Gastroesophageal sphincter (tissue), 4 donors: ENCODE measurements at regions not wholly inside any gene's neighbourhood (a gene's known extent, or its start where the extent isn't known, plus 50 kb on each side); places are given as distances from the start of the nearest gene placed in this dataset.
"Not testable (repeated sequence)": the region's sequence is repeated elsewhere in the genome, so short reads cannot be mapped to it uniquely, and the experiment has no call there.

Experiments used
- ATAC-seq: fragments of 150-250 bp; one replicate; pipeline ENCODE4 v1.9.1; 2016; ENCODE audit warnings: mild to moderate bottlenecking, moderate library complexity
- H3K27ac ChIP-seq, 4 donors: fragments of 200-600 bp; sonication (generic) in 3 of 4; 1 replicate in 3 of 4; 2 replicates in 1 of 4; pipeline ENCODE4 v1.5.1; 2016 to 2019
- H3K27me3 ChIP-seq: fragments of 200-600 bp; sonication (generic); one replicate; pipeline ENCODE4 v1.5.1; 2019
- H3K36me3 ChIP-seq, 2 donors: fragments of 200-600 bp; sonication (generic); one replicate each; pipeline ENCODE4 v1.5.1; 2019; ENCODE audit warnings: control low read depth in 1 of 2
- H3K4me1 ChIP-seq, 3 donors: fragments of 200-600 bp; sonication (generic); 1 replicate in 2 of 3; 2 replicates in 1 of 3; pipeline ENCODE4 v1.5.1; 2016 to 2019; ENCODE audit warnings: control low read depth in 2 of 3
- H3K4me3 ChIP-seq, 2 donors: fragments of 200-600 bp; sonication (generic); one replicate each; pipeline ENCODE4 v1.5.1; 2019; ENCODE audit warnings: mild to moderate bottlenecking in 1 of 2, moderate library complexity in 1 of 2
- H3K9me3 ChIP-seq, 3 donors: fragments of 200-600 bp; sonication (generic); one replicate each; pipeline ENCODE4 v1.5.1; 2017 to 2019; ENCODE audit warnings: control low read depth in 2 of 3
- EP300 ChIP-seq: sonication (generic); formaldehyde crosslinking; IDR thresholded peaks from one replicate; pipeline ENCODE4 v1.6.1; 2017; ENCODE audit warnings: antibody characterized with exemption, mild to moderate bottlenecking
- POLR2A ChIP-seq, 2 donors: fragments of 450-650 bp; IDR thresholded peaks; one replicate each; pipeline ENCODE4 v1.6.1; 2017; ENCODE audit warnings: antibody characterized with exemption in 2 of 2, mild to moderate bottlenecking in 2 of 2, moderate library complexity in 1 of 2
- POLR2AphosphoS5 ChIP-seq: sonication (generic); formaldehyde crosslinking; IDR thresholded peaks from one replicate; pipeline ENCODE4 v1.6.1; 2017; ENCODE audit warnings: antibody characterized with exemption
- WGBS, 2 donors: methylation state at CpG; one replicate each; pipeline ENCODE4 v1.1.5; 2018; ENCODE audit warnings: low coverage in 1 of 2; 5-methylcytosine and 5-hydroxymethylcytosine counted together
- TF ChIP-seq, protein P1 (sequence below), 4 experiments: fragments of 200-600 bp in 2 of 4; fragments of 450-650 bp in 2 of 4; sonication (generic) in 1 of 4; IDR thresholded peaks; one replicate each; pipeline ENCODE4 v1.5.1; 2017 to 2019; ENCODE audit warnings: antibody characterized with exemption in 4 of 4, mild to moderate bottlenecking in 2 of 4, moderate library complexity in 2 of 4

DNA sequence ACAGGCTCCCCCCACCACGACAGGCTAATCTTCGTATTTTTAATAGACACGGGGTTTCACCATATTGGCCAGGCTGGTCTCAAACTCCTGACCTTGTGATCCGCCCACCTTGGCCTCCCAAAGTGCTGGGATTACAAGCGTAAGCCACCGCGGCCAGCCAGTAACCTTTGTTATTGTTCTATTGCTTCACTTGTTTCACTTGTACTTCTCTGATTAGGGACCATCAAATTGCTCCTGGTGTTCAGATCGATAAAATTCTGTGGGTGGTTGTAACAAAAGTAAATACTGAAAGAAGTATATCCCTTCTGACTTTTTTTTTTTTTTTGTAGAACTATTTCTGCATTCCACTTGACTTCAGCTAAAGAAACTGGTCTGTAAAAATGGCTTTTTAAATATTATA is 445.5 kb upstream of the CDH10 start:
- no peak overlapping the region for H3K4me3 ChIP-seq
- H3K9me3 ChIP-seq, result no peaks in the 10 kb centered on the region
- H3K36me3 ChIP-seq, result no peaks in the 10 kb centered on the region
- 80 to 98% methylated on average over 2 to 4 of the region's 8 CpGs for WGBS, 2 donors
- H3K27ac ChIP-seq, result no peak overlapping the region
- ATAC-seq, result no peak
- H3K4me1 ChIP-seq, result no peaks in the 10 kb centered on the region
- TF ChIP-seq POLR2AphosphoS5 (no peak), POLR2A (IDR thresholded peaks at IDR 0.05) (no peak), EP300 (no peak)
- TF ChIP-seq, protein P1, sequence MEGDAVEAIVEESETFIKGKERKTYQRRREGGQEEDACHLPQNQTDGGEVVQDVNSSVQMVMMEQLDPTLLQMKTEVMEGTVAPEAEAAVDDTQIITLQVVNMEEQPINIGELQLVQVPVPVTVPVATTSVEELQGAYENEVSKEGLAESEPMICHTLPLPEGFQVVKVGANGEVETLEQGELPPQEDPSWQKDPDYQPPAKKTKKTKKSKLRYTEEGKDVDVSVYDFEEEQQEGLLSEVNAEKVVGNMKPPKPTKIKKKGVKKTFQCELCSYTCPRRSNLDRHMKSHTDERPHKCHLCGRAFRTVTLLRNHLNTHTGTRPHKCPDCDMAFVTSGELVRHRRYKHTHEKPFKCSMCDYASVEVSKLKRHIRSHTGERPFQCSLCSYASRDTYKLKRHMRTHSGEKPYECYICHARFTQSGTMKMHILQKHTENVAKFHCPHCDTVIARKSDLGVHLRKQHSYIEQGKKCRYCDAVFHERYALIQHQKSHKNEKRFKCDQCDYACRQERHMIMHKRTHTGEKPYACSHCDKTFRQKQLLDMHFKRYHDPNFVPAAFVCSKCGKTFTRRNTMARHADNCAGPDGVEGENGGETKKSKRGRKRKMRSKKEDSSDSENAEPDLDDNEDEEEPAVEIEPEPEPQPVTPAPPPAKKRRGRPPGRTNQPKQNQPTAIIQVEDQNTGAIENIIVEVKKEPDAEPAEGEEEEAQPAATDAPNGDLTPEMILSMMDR (IDR thresholded peaks at IDR 0.05), result no peak
- no peaks in the 10 kb centered on the region for H3K27me3 ChIP-seq

DNA sequence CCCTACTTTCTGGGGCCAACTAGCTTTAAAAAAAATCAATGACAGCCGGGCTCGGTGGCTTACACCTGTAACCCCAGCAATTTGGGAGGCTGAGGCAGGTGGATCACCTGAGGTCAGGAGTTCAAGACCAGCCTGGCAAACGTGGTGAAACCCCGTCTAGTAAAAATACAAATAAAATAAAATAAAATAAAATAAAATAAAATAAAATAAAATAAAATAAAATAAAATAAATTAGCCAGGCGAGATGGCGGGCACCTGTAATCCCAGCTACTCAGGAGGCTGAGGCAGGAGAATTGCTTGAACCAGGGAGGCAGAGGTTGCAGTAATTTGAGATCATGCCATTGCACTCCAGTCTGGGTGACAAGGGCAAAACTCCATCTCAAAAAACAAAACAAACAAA is 443.9 kb upstream of the CDH10 start:
- H3K36me3 ChIP-seq, H3K9me3 ChIP-seq, ATAC-seq, H3K4me3 ChIP-seq, H3K4me1 ChIP-seq, H3K27ac ChIP-seq, H3K27me3 ChIP-seq: not testable (repeated sequence)
- WGBS, 2 donors, result 71 to 92% methylated on average over 4 to 6 of the region's 6 CpGs

DNA sequence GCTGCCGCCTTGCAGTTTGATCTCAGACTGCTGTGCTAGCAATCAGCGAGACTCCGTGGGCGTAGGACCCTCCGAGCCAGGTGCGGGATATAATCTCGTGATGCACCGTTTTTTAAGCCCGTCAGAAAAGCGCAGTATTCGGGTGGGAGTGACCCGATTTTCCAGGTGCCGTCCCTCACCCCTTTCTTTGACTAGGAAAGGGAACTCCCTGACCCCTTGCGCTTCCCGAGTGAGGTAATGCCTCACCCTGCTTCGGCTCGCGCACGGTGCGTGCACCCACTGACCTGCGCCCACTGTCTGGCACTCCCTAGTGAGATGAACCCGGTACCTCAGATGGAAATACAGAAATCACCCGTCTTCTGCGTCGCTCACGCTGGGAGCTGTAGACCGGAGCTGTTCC is 438.5 kb upstream of the CDH10 start:
- H3K36me3 ChIP-seq, H3K9me3 ChIP-seq, H3K27me3 ChIP-seq, H3K4me3 ChIP-seq, ATAC-seq, H3K27ac ChIP-seq, H3K4me1 ChIP-seq: not testable (repeated sequence)
- 100% methylated on average over 4 of the region's 27 CpGs; no CpG with 5 or more reads in 1 of the 2 donors for WGBS, 2 donors

DNA sequence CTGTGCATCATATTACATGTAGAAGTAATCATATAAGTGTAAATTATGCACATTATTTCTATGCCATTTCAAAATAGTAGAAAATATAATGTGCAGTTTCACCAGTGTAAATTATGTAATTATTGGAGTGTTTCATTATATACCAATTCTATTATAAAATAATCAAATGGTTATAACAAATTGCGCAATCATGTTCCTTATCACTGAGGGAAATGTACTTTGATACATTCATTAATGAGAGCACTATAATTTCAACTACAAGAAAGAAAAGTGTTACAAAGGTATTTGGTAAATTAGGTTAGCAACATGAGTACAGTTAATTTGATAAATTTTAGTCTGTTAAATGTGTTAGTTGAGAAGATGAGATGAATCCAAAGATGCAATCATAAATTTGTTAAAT is 421.5 kb upstream of the CDH10 start:
- no peak overlapping the region for H3K4me3 ChIP-seq
- WGBS, 2 donors, result 93 to 100% methylated on average over 1 of the region's 1 CpG
- H3K36me3 ChIP-seq, result no peaks in the 10 kb centered on the region
- TF ChIP-seq, protein P1 (IDR thresholded peaks at IDR 0.05), result no peak
- H3K4me1 ChIP-seq, result no peaks in the 10 kb centered on the region
- H3K9me3 ChIP-seq, result no peaks in the 10 kb centered on the region
- H3K27ac ChIP-seq, result no peak overlapping the region
- no peak for ATAC-seq
- H3K27me3 ChIP-seq, result no peaks in the 10 kb centered on the region

DNA sequence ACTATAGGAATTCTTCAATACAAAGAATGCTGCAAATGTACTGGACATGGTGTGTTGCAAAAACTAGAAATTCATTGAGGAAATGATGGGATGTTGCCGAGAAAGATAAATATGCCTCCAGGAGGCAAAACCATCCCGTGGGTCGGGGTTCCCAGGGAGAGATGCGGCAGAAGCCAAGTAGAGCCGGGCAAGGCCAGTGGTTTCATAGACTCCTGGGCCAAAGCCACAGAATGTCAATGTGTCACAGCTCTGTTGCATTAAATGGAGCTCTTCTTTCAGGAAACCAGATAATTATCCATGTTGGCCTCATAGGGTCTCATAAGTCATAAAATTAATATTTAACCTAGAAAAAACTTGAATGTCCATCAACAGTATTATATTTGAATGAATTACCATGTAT is 419.5 kb upstream of the CDH10 start:
- no peaks in the 10 kb centered on the region for H3K27me3 ChIP-seq
- H3K27ac ChIP-seq, result no peak overlapping the region
- ATAC-seq, result no peak
- TF ChIP-seq, protein P1 (IDR thresholded peaks at IDR 0.05), result no peak
- TF ChIP-seq POLR2AphosphoS5 (no peak), POLR2A (IDR thresholded peaks at IDR 0.05) (no peak)
- no peaks in the 10 kb centered on the region for H3K9me3 ChIP-seq
- no peak overlapping the region for H3K4me3 ChIP-seq
- H3K36me3 ChIP-seq, result no peaks in the 10 kb centered on the region
- WGBS, 2 donors, result 60 to 76% methylated on average over 2 to 5 of the region's 5 CpGs
- H3K4me1 ChIP-seq, result no peaks in the 10 kb centered on the region

DNA sequence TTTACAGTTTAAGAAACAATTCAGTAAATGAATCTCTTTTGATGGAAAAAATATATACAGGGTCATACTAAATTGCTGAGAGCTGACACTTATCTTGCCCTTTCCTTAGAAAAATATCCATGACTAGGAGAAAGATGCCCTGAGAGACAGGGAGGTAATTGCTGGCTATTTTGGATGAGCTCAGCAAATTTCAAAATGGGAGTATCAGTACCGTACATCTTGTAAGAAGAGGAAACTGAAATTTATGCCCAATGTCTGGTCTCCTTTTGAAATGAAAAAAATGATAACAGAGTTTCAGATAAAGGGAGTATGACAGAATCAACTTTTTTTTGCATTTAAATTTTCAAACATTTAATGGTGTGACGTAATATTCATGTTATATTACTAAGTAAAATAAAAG is 415.8 kb upstream of the CDH10 start:
- no peaks in the 10 kb centered on the region for H3K27me3 ChIP-seq
- H3K4me1 ChIP-seq, result no peaks in the 10 kb centered on the region
- no peak for TF ChIP-seq EP300
- no peak for TF ChIP-seq POLR2AphosphoS5
- TF ChIP-seq POLR2A (IDR thresholded peaks at IDR 0.05), result no peak
- TF ChIP-seq, protein P1 (IDR thresholded peaks at IDR 0.05), result no peak
- no peaks in the 10 kb centered on the region for H3K9me3 ChIP-seq
- WGBS, 2 donors, result 75 to 82% methylated on average over 2 of the region's 2 CpGs
- H3K36me3 ChIP-seq, result no peaks in the 10 kb centered on the region
- H3K4me3 ChIP-seq, result no peak overlapping the region
- no peak for ATAC-seq
- H3K27ac ChIP-seq, result no peak overlapping the region
